Liver (tissue), 8 donors: ENCODE measurements at regions not wholly inside any gene's neighbourhood (a gene's known extent, or its start where the extent isn't known, plus 50 kb on each side); places are given as distances from the start of the nearest gene placed in this dataset.

ENCODE experiments used
- DNase-seq: peaks from one replicate; pipeline ENCODE4 v3.0.0-alpha.2; 2017; ENCODE audit warnings: low spot score
- H3K27ac ChIP-seq, 2 donors: one replicate each; pipeline ENCODE4 v1.7.0; 2013; ENCODE audit warnings: inconsistent platforms in 2 of 2, low read length in 2 of 2, control low read depth in 1 of 2, low read depth in 1 of 2, mild to moderate bottlenecking in 1 of 2
- H3K27me3 ChIP-seq, 4 donors: one replicate each; pipeline versions ENCODE4 v1.6.1 to v1.7.0; 2013; ENCODE audit warnings: low read length in 3 of 4, inconsistent platforms in 1 of 4, mild to moderate bottlenecking in 1 of 4, moderate library complexity in 1 of 4; ENCODE audit not compliant: control insufficient read depth in 4 of 4, insufficient read depth in 4 of 4
- H3K36me3 ChIP-seq, 4 donors: one replicate each; pipeline versions ENCODE4 v1.6.1 to v1.7.0; 2013; ENCODE audit warnings: low read length in 3 of 4, mild to moderate bottlenecking in 3 of 4, low read depth in 1 of 4, moderate library complexity in 1 of 4; ENCODE audit not compliant: control insufficient read depth in 4 of 4, insufficient read depth in 3 of 4
- H3K4me1 ChIP-seq, 4 donors: one replicate each; pipeline versions ENCODE4 v1.6.1 to v1.7.0; 2013; ENCODE audit warnings: low read length in 3 of 4, mild to moderate bottlenecking in 3 of 4, moderate library complexity in 1 of 4; ENCODE audit not compliant: control insufficient read depth in 4 of 4, insufficient read depth in 4 of 4
- H3K4me3 ChIP-seq, 3 donors: one replicate each; pipeline versions ENCODE4 v1.6.1 to v1.7.0; 2013; ENCODE audit warnings: low read length in 3 of 3, control low read depth in 1 of 3, low read depth in 1 of 3, mild to moderate bottlenecking in 1 of 3
- H3K9ac ChIP-seq, 2 donors: one replicate each; pipeline ENCODE4 v1.7.0; 2013; ENCODE audit warnings: low read length in 2 of 2, mild to moderate bottlenecking in 2 of 2, moderate library complexity in 2 of 2, control low read depth in 1 of 2, low read depth in 1 of 2
- H3K9me3 ChIP-seq, 4 donors: one replicate each; pipeline versions ENCODE4 v1.6.1 to v1.7.0; 2013; ENCODE audit warnings: low read length in 3 of 4; ENCODE audit not compliant: control insufficient read depth in 4 of 4
- EGR1 ChIP-seq, 2 donors: IDR thresholded peaks; 2 replicates each; pipeline ENCODE4 v1.6.1; 2016 to 2018; ENCODE audit warnings: antibody characterized with exemption in 2 of 2, low read depth in 2 of 2
- FOXA1 ChIP-seq: IDR thresholded peaks from 2 replicates; pipeline ENCODE4 v1.6.1; 2016; ENCODE audit warnings: antibody characterized with exemption
- FOXA2 ChIP-seq: IDR thresholded peaks from 2 replicates; pipeline ENCODE4 v1.6.1; 2016; ENCODE audit warnings: antibody characterized with exemption
- GABPA ChIP-seq, 2 donors: IDR thresholded peaks in 1 of 2; conservative IDR thresholded peaks in 1 of 2; 2 replicates each; pipeline ENCODE4 v1.6.1; 2016; ENCODE audit warnings: antibody characterized with exemption in 2 of 2, mild to moderate bottlenecking in 1 of 2, moderate library complexity in 1 of 2
- HNF4A ChIP-seq, 2 donors: conservative IDR thresholded peaks; 2 replicates each; pipeline ENCODE4 v1.6.1; 2016; ENCODE audit warnings: antibody characterized with exemption in 2 of 2, mild to moderate bottlenecking in 2 of 2
- HNF4G ChIP-seq: IDR thresholded peaks from 2 replicates; pipeline ENCODE4 v1.6.1; 2016; ENCODE audit warnings: antibody characterized with exemption
- JUND ChIP-seq, 2 donors: IDR thresholded peaks; 2 replicates each; pipeline ENCODE4 v1.6.1; 2016; ENCODE audit warnings: antibody characterized with exemption in 2 of 2
- NR2F2 ChIP-seq: IDR thresholded peaks from 2 replicates; pipeline ENCODE4 v1.6.1; 2016; ENCODE audit warnings: antibody characterized with exemption
- RAD21 ChIP-seq, 2 donors: IDR thresholded peaks; 2 replicates each; pipeline ENCODE4 v1.6.1; 2016; ENCODE audit warnings: antibody characterized with exemption in 2 of 2, mild to moderate bottlenecking in 2 of 2
- RXRA ChIP-seq, 2 donors: IDR thresholded peaks; 2 replicates each; pipeline ENCODE4 v1.6.1; 2017 to 2018; ENCODE audit warnings: antibody characterized with exemption in 2 of 2, mild to moderate bottlenecking in 1 of 2
- SP1 ChIP-seq: IDR thresholded peaks from 2 replicates; pipeline ENCODE4 v1.6.1; 2018; ENCODE audit warnings: antibody characterized with exemption, mild to moderate bottlenecking
- TAF1 ChIP-seq: conservative IDR thresholded peaks from 2 replicates; pipeline ENCODE4 v1.6.1; 2016; ENCODE audit warnings: antibody characterized with exemption, mild to moderate bottlenecking
- YY1 ChIP-seq: IDR thresholded peaks from 2 replicates; pipeline ENCODE4 v1.6.1; 2016; ENCODE audit warnings: antibody characterized with exemption, mild to moderate bottlenecking
- WGBS: extraction: QIAGEN DNeasy Blood & Tissue Kit; methylation state at CpG from one replicate; pipeline ENCODE4 v1.1.7; 2013; 5-methylcytosine and 5-hydroxymethylcytosine counted together
- TF ChIP-seq, protein P1 (sequence below): IDR thresholded peaks from 2 replicates; pipeline ENCODE4 v1.6.1; 2016; ENCODE audit warnings: antibody characterized with exemption
- TF ChIP-seq, protein P2 (sequence below): IDR thresholded peaks from 2 replicates; pipeline ENCODE4 v1.6.1; 2016; ENCODE audit warnings: antibody characterized with exemption, mild to moderate bottlenecking
- TF ChIP-seq, protein P3 (sequence below): IDR thresholded peaks from 2 replicates; pipeline ENCODE4 v1.6.1; 2016; ENCODE audit warnings: antibody characterized with exemption
- TF ChIP-seq, protein P4 (sequence below): IDR thresholded peaks from 2 replicates; pipeline ENCODE4 v1.6.1; 2016; ENCODE audit warnings: antibody characterized with exemption
- TF ChIP-seq, protein P5 (sequence below): fragments of 150-350 bp; IDR thresholded peaks from 2 replicates; pipeline ENCODE4 v1.5.1; 2017; ENCODE audit warnings: improper control_type of control experiment, low read depth, low read length; ENCODE audit not compliant: missing input control
- donor health status: healthy.
- donor health status: healthy.
- donor health status: healthy.
- donor health status: healthy.
- donor health status: healthy.

DNA sequence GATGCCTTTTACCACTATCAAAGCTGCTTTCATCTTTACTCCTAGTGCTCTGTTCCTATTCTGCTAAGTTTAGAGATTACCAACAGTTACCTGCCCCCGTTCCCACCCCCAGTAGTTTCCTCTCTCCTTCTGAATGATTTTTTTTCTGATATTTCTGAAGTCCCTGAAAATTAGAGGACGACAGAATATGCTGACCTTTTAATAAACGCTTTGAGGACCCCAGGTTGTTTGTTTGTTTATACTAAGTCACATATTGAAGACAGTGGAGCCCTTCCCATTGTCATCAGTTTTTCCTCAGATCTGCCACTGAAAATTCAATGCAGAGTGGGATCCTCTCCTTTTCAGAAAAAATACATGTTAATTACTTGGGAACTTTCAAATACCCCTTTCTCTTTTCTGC, 1039.3 kb upstream of the AGA start:
- Histone ChIP-seq H3K4me3 (no peak overlapping the region), H3K9me3 (no peaks in the 10 kb centered on the region), H3K27ac (no peak overlapping the region), H3K4me1 (no peaks in the 10 kb centered on the region), H3K27me3 (no peaks in the 10 kb centered on the region), H3K9ac (no peak overlapping the region), H3K36me3 (no peaks in the 10 kb centered on the region)
- TF ChIP-seq TAF1 (no peak), YY1 (no peak), EGR1 (IDR thresholded peaks at IDR 0.05; ENCODE audit: low read depth in 2 of 2) (no peak), NR2F2 (no peak), JUND (IDR thresholded peaks at IDR 0.05) (no peak), FOXA2 (no peak), RAD21 (IDR thresholded peaks at IDR 0.05) (no peak), SP1 (no peak), FOXA1 (no peak), GABPA (IDR thresholded peaks at IDR 0.05 in 1 of 2, conservative IDR thresholded peaks at IDR 0.05 in 1 of 2) (no peak), HNF4G (no peak), RXRA (IDR thresholded peaks at IDR 0.05) (no peak), HNF4A (conservative IDR thresholded peaks at IDR 0.05) (no peak)
- TF ChIP-seq, protein P1, sequence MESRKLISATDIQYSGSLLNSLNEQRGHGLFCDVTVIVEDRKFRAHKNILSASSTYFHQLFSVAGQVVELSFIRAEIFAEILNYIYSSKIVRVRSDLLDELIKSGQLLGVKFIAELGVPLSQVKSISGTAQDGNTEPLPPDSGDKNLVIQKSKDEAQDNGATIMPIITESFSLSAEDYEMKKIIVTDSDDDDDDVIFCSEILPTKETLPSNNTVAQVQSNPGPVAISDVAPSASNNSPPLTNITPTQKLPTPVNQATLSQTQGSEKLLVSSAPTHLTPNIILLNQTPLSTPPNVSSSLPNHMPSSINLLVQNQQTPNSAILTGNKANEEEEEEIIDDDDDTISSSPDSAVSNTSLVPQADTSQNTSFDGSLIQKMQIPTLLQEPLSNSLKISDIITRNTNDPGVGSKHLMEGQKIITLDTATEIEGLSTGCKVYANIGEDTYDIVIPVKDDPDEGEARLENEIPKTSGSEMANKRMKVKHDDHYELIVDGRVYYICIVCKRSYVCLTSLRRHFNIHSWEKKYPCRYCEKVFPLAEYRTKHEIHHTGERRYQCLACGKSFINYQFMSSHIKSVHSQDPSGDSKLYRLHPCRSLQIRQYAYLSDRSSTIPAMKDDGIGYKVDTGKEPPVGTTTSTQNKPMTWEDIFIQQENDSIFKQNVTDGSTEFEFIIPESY, result no peak
- TF ChIP-seq, protein P2, sequence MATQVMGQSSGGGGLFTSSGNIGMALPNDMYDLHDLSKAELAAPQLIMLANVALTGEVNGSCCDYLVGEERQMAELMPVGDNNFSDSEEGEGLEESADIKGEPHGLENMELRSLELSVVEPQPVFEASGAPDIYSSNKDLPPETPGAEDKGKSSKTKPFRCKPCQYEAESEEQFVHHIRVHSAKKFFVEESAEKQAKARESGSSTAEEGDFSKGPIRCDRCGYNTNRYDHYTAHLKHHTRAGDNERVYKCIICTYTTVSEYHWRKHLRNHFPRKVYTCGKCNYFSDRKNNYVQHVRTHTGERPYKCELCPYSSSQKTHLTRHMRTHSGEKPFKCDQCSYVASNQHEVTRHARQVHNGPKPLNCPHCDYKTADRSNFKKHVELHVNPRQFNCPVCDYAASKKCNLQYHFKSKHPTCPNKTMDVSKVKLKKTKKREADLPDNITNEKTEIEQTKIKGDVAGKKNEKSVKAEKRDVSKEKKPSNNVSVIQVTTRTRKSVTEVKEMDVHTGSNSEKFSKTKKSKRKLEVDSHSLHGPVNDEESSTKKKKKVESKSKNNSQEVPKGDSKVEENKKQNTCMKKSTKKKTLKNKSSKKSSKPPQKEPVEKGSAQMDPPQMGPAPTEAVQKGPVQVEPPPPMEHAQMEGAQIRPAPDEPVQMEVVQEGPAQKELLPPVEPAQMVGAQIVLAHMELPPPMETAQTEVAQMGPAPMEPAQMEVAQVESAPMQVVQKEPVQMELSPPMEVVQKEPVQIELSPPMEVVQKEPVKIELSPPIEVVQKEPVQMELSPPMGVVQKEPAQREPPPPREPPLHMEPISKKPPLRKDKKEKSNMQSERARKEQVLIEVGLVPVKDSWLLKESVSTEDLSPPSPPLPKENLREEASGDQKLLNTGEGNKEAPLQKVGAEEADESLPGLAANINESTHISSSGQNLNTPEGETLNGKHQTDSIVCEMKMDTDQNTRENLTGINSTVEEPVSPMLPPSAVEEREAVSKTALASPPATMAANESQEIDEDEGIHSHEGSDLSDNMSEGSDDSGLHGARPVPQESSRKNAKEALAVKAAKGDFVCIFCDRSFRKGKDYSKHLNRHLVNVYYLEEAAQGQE, result no peak
- TF ChIP-seq, protein P3, sequence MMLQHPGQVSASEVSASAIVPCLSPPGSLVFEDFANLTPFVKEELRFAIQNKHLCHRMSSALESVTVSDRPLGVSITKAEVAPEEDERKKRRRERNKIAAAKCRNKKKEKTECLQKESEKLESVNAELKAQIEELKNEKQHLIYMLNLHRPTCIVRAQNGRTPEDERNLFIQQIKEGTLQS, result no peak
- TF ChIP-seq, protein P4, sequence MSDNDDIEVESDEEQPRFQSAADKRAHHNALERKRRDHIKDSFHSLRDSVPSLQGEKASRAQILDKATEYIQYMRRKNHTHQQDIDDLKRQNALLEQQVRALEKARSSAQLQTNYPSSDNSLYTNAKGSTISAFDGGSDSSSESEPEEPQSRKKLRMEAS, result no peak
- TF ChIP-seq, protein P5, sequence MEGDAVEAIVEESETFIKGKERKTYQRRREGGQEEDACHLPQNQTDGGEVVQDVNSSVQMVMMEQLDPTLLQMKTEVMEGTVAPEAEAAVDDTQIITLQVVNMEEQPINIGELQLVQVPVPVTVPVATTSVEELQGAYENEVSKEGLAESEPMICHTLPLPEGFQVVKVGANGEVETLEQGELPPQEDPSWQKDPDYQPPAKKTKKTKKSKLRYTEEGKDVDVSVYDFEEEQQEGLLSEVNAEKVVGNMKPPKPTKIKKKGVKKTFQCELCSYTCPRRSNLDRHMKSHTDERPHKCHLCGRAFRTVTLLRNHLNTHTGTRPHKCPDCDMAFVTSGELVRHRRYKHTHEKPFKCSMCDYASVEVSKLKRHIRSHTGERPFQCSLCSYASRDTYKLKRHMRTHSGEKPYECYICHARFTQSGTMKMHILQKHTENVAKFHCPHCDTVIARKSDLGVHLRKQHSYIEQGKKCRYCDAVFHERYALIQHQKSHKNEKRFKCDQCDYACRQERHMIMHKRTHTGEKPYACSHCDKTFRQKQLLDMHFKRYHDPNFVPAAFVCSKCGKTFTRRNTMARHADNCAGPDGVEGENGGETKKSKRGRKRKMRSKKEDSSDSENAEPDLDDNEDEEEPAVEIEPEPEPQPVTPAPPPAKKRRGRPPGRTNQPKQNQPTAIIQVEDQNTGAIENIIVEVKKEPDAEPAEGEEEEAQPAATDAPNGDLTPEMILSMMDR, result no peak
- DNase-seq, result no peak
- WGBS, result 57% methylated on average over 3 of the region's 3 CpGs
